ENCODE measurements at regions not wholly inside any gene's neighbourhood (a gene's known extent, or its start where the extent isn't known, plus 50 kb on each side); places are given as distances from the start of the nearest gene placed in this dataset.

- intact Hi-C loops (cut with DNase I; ENCODE audit: low total_unique reads): no loop called here
- Histone ChIP-seq H3K27me3 (replicated peaks in 1 of 7) (peaks cover 0 to 33% (median 0%) of the 10 kb centered on the region in 7 donors), H3K27ac (peak overlapping the region in 2 of 8 donors; percentile 2 to 5), H3K9me3 (no peaks in the 10 kb centered on the region), H3K4me3 (no peak overlapping the region), H3K36me3 (no peaks in the 10 kb centered on the region), H3K4me1 (peaks cover 0 to 31% (median 10%) of the 10 kb centered on the region in 6 donors)
- 27 to 40% (median 30%) methylated on average over 4 of the region's 4 CpGs for WGBS, 5 donors
- no peak for DNase-seq
- TF ChIP-seq POLR2AphosphoS5 (IDR thresholded peaks at IDR 0.05): no peak
- TF ChIP-seq, protein P1, sequence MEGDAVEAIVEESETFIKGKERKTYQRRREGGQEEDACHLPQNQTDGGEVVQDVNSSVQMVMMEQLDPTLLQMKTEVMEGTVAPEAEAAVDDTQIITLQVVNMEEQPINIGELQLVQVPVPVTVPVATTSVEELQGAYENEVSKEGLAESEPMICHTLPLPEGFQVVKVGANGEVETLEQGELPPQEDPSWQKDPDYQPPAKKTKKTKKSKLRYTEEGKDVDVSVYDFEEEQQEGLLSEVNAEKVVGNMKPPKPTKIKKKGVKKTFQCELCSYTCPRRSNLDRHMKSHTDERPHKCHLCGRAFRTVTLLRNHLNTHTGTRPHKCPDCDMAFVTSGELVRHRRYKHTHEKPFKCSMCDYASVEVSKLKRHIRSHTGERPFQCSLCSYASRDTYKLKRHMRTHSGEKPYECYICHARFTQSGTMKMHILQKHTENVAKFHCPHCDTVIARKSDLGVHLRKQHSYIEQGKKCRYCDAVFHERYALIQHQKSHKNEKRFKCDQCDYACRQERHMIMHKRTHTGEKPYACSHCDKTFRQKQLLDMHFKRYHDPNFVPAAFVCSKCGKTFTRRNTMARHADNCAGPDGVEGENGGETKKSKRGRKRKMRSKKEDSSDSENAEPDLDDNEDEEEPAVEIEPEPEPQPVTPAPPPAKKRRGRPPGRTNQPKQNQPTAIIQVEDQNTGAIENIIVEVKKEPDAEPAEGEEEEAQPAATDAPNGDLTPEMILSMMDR (IDR thresholded peaks at IDR 0.05 in 8 of 11, conservative IDR thresholded peaks at IDR 0.05 in 3 of 11): no peak
- TF ChIP-seq POLR2A (IDR thresholded peaks at IDR 0.05): no peak
These were observed 86.7 kb upstream of the F13A1 start for GRCh38 chr6:6407071-6407741.

GRCh38 chr6:6409397-6410030 lies 89.1 kb upstream of the F13A1 start:
- no peak for DNase-seq
- 59 to 89% (median 86%) methylated on average over 7 of the region's 7 CpGs for WGBS, 5 donors
- Histone ChIP-seq H3K9me3 (no peaks in the 10 kb centered on the region), H3K36me3 (no peaks in the 10 kb centered on the region), H3K4me3 (no peak overlapping the region), H3K4me1 (peaks cover 0 to 31% (median 10%) of the 10 kb centered on the region in 6 donors), H3K27ac (no peak overlapping the region), H3K27me3 (replicated peaks in 1 of 7) (peaks cover 0 to 36% (median 0%) of the 10 kb centered on the region in 7 donors)
- TF ChIP-seq, protein P1 (IDR thresholded peaks at IDR 0.05 in 8 of 11, conservative IDR thresholded peaks at IDR 0.05 in 3 of 11): no peak
- TF ChIP-seq POLR2AphosphoS5 (IDR thresholded peaks at IDR 0.05) (no peak), POLR2A (IDR thresholded peaks at IDR 0.05) (no peak)
- intact Hi-C loops (cut with DNase I; ENCODE audit: low total_unique reads): no loop called here

DNA sequence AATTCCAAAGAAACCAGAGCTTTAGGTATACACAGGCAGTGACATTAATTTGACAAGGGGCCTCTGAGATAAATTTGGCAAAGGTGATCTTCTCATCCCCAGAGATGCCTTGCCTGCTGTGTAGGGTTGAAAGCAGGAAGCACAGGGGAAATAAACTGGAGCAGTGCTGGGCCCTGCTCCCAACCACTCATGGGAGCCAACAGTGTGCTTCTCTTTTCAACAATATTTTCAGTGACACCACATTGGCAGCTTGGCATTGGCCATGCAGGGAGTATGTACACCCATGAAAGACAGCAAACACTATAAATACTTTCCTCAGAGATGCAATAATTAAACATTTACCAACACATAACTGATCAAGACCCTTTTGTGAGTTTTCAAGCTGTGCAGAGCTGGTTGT lies 90.7 kb upstream of the F13A1 start:
- intact Hi-C loops (cut with DNase I; ENCODE audit: low total_unique reads): no loop called here

DNA sequence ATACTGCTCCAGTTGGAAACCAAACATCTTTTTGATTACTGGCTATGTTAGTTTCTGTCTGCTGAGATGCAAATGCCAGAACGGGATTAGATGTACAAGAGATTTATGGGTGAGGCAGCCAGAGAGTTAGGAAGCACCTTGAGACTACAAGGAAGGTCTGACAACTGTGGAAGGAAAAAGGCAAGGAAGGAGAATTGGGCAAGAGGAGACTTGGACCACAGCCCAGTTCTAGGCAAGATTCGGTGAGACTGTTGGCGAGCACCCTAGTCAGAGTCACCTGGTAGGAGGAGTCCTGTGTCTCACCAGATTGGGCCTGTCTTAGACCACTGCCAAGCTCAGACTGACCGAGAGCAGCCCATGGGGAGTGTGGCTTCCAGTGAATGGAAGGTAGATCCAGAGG lies 91.8 kb upstream of the F13A1 start:
- Histone ChIP-seq H3K9me3 (no peaks in the 10 kb centered on the region), H3K27me3 (replicated peaks in 1 of 7) (peaks cover 0 to 39% (median 0%) of the 10 kb centered on the region in 7 donors), H3K27ac (no peak overlapping the region), H3K36me3 (no peaks in the 10 kb centered on the region), H3K4me3 (no peak overlapping the region), H3K4me1 (peaks cover 0 to 11% (median 4%) of the 10 kb centered on the region in 6 donors)
- intact Hi-C loops (cut with DNase I; ENCODE audit: low total_unique reads): no loop called here
- WGBS, 5 donors: 52 to 79% (median 68%) methylated on average over 4 of the region's 4 CpGs
- no peak for DNase-seq
- TF ChIP-seq, protein P1 (IDR thresholded peaks at IDR 0.05 in 8 of 11, conservative IDR thresholded peaks at IDR 0.05 in 3 of 11): no peak
- TF ChIP-seq POLR2A (IDR thresholded peaks at IDR 0.05): no peak
- TF ChIP-seq POLR2AphosphoS5 (IDR thresholded peaks at IDR 0.05): no peak

More for the DNA sequence above, 90.7 kb upstream of the F13A1 start:
- Histone ChIP-seq H3K4me3 (no peak overlapping the region), H3K36me3 (no peaks in the 10 kb centered on the region), H3K4me1 (peaks cover 0 to 22% (median 10%) of the 10 kb centered on the region in 6 donors), H3K9me3 (no peaks in the 10 kb centered on the region), H3K27ac (no peak overlapping the region), H3K27me3 (replicated peaks in 1 of 7) (peaks cover 0 to 32% (median 0%) of the 10 kb centered on the region in 7 donors)
- DNase-seq: no peak
- TF ChIP-seq, protein P1 (IDR thresholded peaks at IDR 0.05 in 8 of 11, conservative IDR thresholded peaks at IDR 0.05 in 3 of 11): no peak
- no peak for TF ChIP-seq POLR2AphosphoS5 (IDR thresholded peaks at IDR 0.05)
- no peak for TF ChIP-seq POLR2A (IDR thresholded peaks at IDR 0.05)
